ENCODE measurements at regions not wholly inside any gene's neighbourhood (a gene's known extent, or its start where the extent isn't known, plus 50 kb on each side); places are given as distances from the start of the nearest gene placed in this dataset.

- Histone ChIP-seq H3K36me3 (ENCODE audit: control insufficient read depth in 3 of 3, insufficient read depth in 2 of 3, low read depth in 1 of 3, low read length in 3 of 3) (no peaks in the 10 kb centered on the region), H3K27me3 (ENCODE audit: control insufficient read depth in 3 of 3, insufficient read depth in 3 of 3, low read length in 3 of 3) (no peaks in the 10 kb centered on the region), H3K4me1 (ENCODE audit: control insufficient read depth in 3 of 3, insufficient read depth in 2 of 3, low read depth in 1 of 3, low read length in 2 of 3) (no peaks in the 10 kb centered on the region), H3K27ac (ENCODE audit: low read depth in 1 of 3, low read length in 2 of 3) (no peak overlapping the region), H3K4me3 (ENCODE audit: low read depth in 1 of 3, low read length in 3 of 3) (no peak overlapping the region), H3K9me3 (ENCODE audit: control insufficient read depth in 2 of 2, insufficient read depth in 1 of 2, low read depth in 1 of 2, low read length in 1 of 2) (no peaks in the 10 kb centered on the region)
- no peak for DNase-seq
- 70 to 86% (median 73%) methylated on average over 4 of the region's 4 CpGs for WGBS, 3 donors
- FAIRE-seq, result no peak
Observed at GRCh38 chr13:33377411-33377810, 91.9 kb upstream of the STARD13 start.

- Histone ChIP-seq H3K4me1 (ENCODE audit: control insufficient read depth in 3 of 3, insufficient read depth in 2 of 3, low read depth in 1 of 3, low read length in 2 of 3) (no peaks in the 10 kb centered on the region), H3K36me3 (ENCODE audit: control insufficient read depth in 3 of 3, insufficient read depth in 2 of 3, low read depth in 1 of 3, low read length in 3 of 3) (no peaks in the 10 kb centered on the region), H3K9me3 (ENCODE audit: control insufficient read depth in 2 of 2, insufficient read depth in 1 of 2, low read depth in 1 of 2, low read length in 1 of 2) (no peaks in the 10 kb centered on the region), H3K27ac (ENCODE audit: low read depth in 1 of 3, low read length in 2 of 3) (no peak overlapping the region), H3K27me3 (ENCODE audit: control insufficient read depth in 3 of 3, insufficient read depth in 3 of 3, low read length in 3 of 3) (no peaks in the 10 kb centered on the region), H3K4me3 (ENCODE audit: low read depth in 1 of 3, low read length in 3 of 3) (no peak overlapping the region)
- FAIRE-seq (no peak), DNase-seq (no peak)
Observed at GRCh38 chr13:33377825-33378224, 92.3 kb upstream of the STARD13 start.

GRCh38 chr13:33379608-33380007, 94.1 kb upstream of the STARD13 start:
- DNase-seq (no peak), FAIRE-seq (no peak)
- Histone ChIP-seq H3K27me3 (ENCODE audit: control insufficient read depth in 3 of 3, insufficient read depth in 3 of 3, low read length in 3 of 3) (no peaks in the 10 kb centered on the region), H3K4me3 (ENCODE audit: low read depth in 1 of 3, low read length in 3 of 3) (no peak overlapping the region), H3K9me3 (ENCODE audit: control insufficient read depth in 2 of 2, insufficient read depth in 1 of 2, low read depth in 1 of 2, low read length in 1 of 2) (no peaks in the 10 kb centered on the region), H3K27ac (ENCODE audit: low read depth in 1 of 3, low read length in 2 of 3) (no peak overlapping the region), H3K36me3 (ENCODE audit: control insufficient read depth in 3 of 3, insufficient read depth in 2 of 3, low read depth in 1 of 3, low read length in 3 of 3) (no peaks in the 10 kb centered on the region), H3K4me1 (ENCODE audit: control insufficient read depth in 3 of 3, insufficient read depth in 2 of 3, low read depth in 1 of 3, low read length in 2 of 3) (peaks cover 0 to 2% (median 0%) of the 10 kb centered on the region in 3 donors)

DNA sequence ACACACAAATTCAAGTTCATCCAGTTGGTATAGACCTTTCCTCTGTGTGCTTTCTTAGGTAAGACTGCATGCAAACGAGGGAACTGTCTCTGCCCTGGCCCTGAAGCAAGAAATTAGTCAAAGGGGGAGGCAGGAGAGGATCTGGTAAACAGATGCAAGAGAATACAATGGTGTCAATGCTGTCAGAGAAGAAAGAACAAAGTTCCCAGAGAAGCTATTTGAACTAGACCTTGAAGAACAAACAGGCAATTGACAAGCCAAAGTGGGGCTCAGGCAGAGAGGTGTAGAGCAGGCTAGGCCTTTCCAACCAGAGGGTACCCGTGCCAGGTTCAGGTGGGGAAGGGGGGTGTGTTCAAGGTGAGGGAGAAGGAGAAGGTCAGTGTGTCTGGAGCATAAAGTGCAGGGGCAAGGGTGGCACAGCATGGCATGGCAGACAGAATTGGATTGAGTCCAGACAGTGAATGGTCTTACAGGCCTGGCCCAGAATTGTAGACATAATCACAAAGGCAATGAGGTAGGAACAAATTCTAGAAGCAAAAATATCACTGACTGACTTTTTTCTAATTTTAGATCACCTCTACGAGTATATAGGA, 95.0 kb upstream of the STARD13 start:
- no peak for FAIRE-seq
- no peak overlapping the region for H3K27ac ChIP-seq (ENCODE audit: low read depth in 1 of 3, low read length in 2 of 3)
- 65 to 75% (median 67%) methylated on average over 3 of the region's 3 CpGs for WGBS, 3 donors

GRCh38 chr13:33381180-33381579, 95.6 kb upstream of the STARD13 start:
- FAIRE-seq (no peak), DNase-seq (no peak)
- Histone ChIP-seq H3K27me3 (ENCODE audit: control insufficient read depth in 3 of 3, insufficient read depth in 3 of 3, low read length in 3 of 3) (no peaks in the 10 kb centered on the region), H3K4me3 (ENCODE audit: low read depth in 1 of 3, low read length in 3 of 3) (no peak overlapping the region), H3K4me1 (ENCODE audit: control insufficient read depth in 3 of 3, insufficient read depth in 2 of 3, low read depth in 1 of 3, low read length in 2 of 3) (peaks cover 0 to 2% (median 0%) of the 10 kb centered on the region in 3 donors), H3K9me3 (ENCODE audit: control insufficient read depth in 2 of 2, insufficient read depth in 1 of 2, low read depth in 1 of 2, low read length in 1 of 2) (no peaks in the 10 kb centered on the region), H3K27ac (ENCODE audit: low read depth in 1 of 3, low read length in 2 of 3) (no peak overlapping the region), H3K36me3 (ENCODE audit: control insufficient read depth in 3 of 3, insufficient read depth in 2 of 3, low read depth in 1 of 3, low read length in 3 of 3) (no peaks in the 10 kb centered on the region)
- WGBS, 3 donors, result 90 to 92% (median 91%) methylated on average over 5 of the region's 5 CpGs

More for the DNA sequence above, 95.0 kb upstream of the STARD13 start:
- no peaks in the 10 kb centered on the region for H3K27me3 ChIP-seq (ENCODE audit: control insufficient read depth in 3 of 3, insufficient read depth in 3 of 3, low read length in 3 of 3)
- no peaks in the 10 kb centered on the region for H3K36me3 ChIP-seq (ENCODE audit: control insufficient read depth in 3 of 3, insufficient read depth in 2 of 3, low read depth in 1 of 3, low read length in 3 of 3)
- peaks cover 0 to 2% (median 0%) of the 10 kb centered on the region in 3 donors for H3K4me1 ChIP-seq (ENCODE audit: control insufficient read depth in 3 of 3, insufficient read depth in 2 of 3, low read depth in 1 of 3, low read length in 2 of 3)
- no peaks in the 10 kb centered on the region for H3K9me3 ChIP-seq (ENCODE audit: control insufficient read depth in 2 of 2, insufficient read depth in 1 of 2, low read depth in 1 of 2, low read length in 1 of 2)
- no peak for DNase-seq
- no peak overlapping the region for H3K4me3 ChIP-seq (ENCODE audit: low read depth in 1 of 3, low read length in 3 of 3)

- H3K9me3 ChIP-seq (ENCODE audit: control insufficient read depth in 2 of 2, insufficient read depth in 1 of 2, low read depth in 1 of 2, low read length in 1 of 2), result no peaks in the 10 kb centered on the region
- H3K4me3 ChIP-seq (ENCODE audit: low read depth in 1 of 3, low read length in 3 of 3), result no peak overlapping the region
- H3K4me1 ChIP-seq (ENCODE audit: control insufficient read depth in 3 of 3, insufficient read depth in 2 of 3, low read depth in 1 of 3, low read length in 2 of 3), result peaks cover 0 to 2% (median 0%) of the 10 kb centered on the region in 3 donors
- no peaks in the 10 kb centered on the region for H3K36me3 ChIP-seq (ENCODE audit: control insufficient read depth in 3 of 3, insufficient read depth in 2 of 3, low read depth in 1 of 3, low read length in 3 of 3)
- H3K27me3 ChIP-seq (ENCODE audit: control insufficient read depth in 3 of 3, insufficient read depth in 3 of 3, low read length in 3 of 3), result no peaks in the 10 kb centered on the region
- no peak overlapping the region for H3K27ac ChIP-seq (ENCODE audit: low read depth in 1 of 3, low read length in 2 of 3)
- WGBS, 3 donors, result 95 to 96% (median 96%) methylated on average over 8 of the region's 8 CpGs
- FAIRE-seq (no peak), DNase-seq (no peak)
Observed at GRCh38 chr13:33381906-33382305, 96.4 kb upstream of the STARD13 start.

GRCh38 chr13:33383724-33384577, 98.4 kb upstream of the STARD13 start:
- Histone ChIP-seq H3K4me1 (ENCODE audit: control insufficient read depth in 3 of 3, insufficient read depth in 2 of 3, low read depth in 1 of 3, low read length in 2 of 3) (peaks cover 0 to 2% (median 0%) of the 10 kb centered on the region in 3 donors), H3K9me3 (ENCODE audit: control insufficient read depth in 2 of 2, insufficient read depth in 1 of 2, low read depth in 1 of 2, low read length in 1 of 2) (no peaks in the 10 kb centered on the region), H3K27me3 (ENCODE audit: control insufficient read depth in 3 of 3, insufficient read depth in 3 of 3, low read length in 3 of 3) (no peaks in the 10 kb centered on the region), H3K4me3 (ENCODE audit: low read depth in 1 of 3, low read length in 3 of 3) (no peak overlapping the region), H3K36me3 (ENCODE audit: control insufficient read depth in 3 of 3, insufficient read depth in 2 of 3, low read depth in 1 of 3, low read length in 3 of 3) (no peaks in the 10 kb centered on the region), H3K27ac (ENCODE audit: low read depth in 1 of 3, low read length in 2 of 3) (no peak overlapping the region)
- DNase-seq, result peak in 1 of 2 donors; percentile 22
- no peak for FAIRE-seq
- WGBS, 3 donors, result 29 to 58% (median 40%) methylated on average over 12 of the region's 12 CpGs

DNA sequence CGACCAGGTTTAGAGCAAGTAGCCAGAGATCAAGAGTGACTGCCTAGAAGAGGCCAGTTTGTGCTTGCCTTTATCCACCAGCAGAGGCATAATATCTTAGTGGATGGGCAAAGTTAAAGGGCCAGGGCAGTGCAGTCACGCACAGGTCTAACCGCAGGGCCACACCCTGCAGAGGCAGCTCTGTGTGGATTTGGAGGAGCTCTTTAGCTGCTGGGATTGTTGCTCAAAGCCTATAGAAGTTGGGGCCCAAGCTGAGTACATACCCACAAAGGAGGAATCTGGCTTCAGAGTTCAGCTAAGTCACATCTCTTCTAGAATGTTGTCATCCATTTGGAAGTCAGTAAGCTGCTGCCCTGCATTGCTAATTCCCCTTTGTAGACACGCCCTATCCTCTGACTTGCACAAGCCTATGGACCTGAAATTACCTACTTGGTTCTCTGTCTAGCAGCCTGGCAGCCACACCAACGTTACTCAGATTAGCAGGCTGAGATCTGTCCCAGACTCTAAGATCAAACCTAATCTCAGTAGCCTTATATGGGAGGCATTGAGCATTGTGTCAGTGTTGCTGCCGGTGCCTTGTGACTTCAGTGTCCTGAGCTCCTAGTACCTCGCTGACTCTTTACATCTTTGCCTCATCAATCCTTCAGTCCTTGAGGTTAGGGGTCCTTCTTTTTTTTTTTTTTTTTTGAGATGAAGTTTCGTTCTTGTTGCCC, 102.9 kb upstream of the STARD13 start:
- no peaks in the 10 kb centered on the region for H3K9me3 ChIP-seq (ENCODE audit: control insufficient read depth in 2 of 2, insufficient read depth in 1 of 2, low read depth in 1 of 2, low read length in 1 of 2)
- DNase-seq (peak; percentile 29 to 46), FAIRE-seq (no peak)

More for the DNA sequence above, 102.9 kb upstream of the STARD13 start:
- peaks cover 0 to 2% (median 0%) of the 10 kb centered on the region in 3 donors for H3K4me1 ChIP-seq (ENCODE audit: control insufficient read depth in 3 of 3, insufficient read depth in 2 of 3, low read depth in 1 of 3, low read length in 2 of 3)
- 36 to 70% (median 41%) methylated on average over 8 of the region's 8 CpGs for WGBS, 3 donors
- H3K27me3 ChIP-seq (ENCODE audit: control insufficient read depth in 3 of 3, insufficient read depth in 3 of 3, low read length in 3 of 3), result no peaks in the 10 kb centered on the region
- H3K36me3 ChIP-seq (ENCODE audit: control insufficient read depth in 3 of 3, insufficient read depth in 2 of 3, low read depth in 1 of 3, low read length in 3 of 3), result no peaks in the 10 kb centered on the region
- no peak overlapping the region for H3K4me3 ChIP-seq (ENCODE audit: low read depth in 1 of 3, low read length in 3 of 3)
- no peak overlapping the region for H3K27ac ChIP-seq (ENCODE audit: low read depth in 1 of 3, low read length in 2 of 3)

All from small intestine (tissue), 7 donors.